Fibroblast of the aortic adventitia (primary cell): ENCODE measurements at regions not wholly inside any gene's neighbourhood (a gene's known extent, or its start where the extent isn't known, plus 50 kb on each side); places are given as distances from the start of the nearest gene placed in this dataset.

Experiments used
- DNase-seq: peaks from one replicate; pipeline ENCODE4 v3.0.0-alpha.2; 2010; ENCODE audit warnings: low read depth
- H3K4me3 ChIP-seq: 2 replicates; pipeline ENCODE4 v1.5.1; 2011; ENCODE audit warnings: low read depth, mild to moderate bottlenecking, control low read depth, low read length, moderate library complexity
- TF ChIP-seq, protein P1 (sequence below): IDR thresholded peaks from 2 replicates; pipeline ENCODE4 v1.5.1; 2011; ENCODE audit warnings: mild to moderate bottlenecking, low read length, control low read depth, inconsistent platforms; ENCODE audit not compliant: insufficient read depth

DNA sequence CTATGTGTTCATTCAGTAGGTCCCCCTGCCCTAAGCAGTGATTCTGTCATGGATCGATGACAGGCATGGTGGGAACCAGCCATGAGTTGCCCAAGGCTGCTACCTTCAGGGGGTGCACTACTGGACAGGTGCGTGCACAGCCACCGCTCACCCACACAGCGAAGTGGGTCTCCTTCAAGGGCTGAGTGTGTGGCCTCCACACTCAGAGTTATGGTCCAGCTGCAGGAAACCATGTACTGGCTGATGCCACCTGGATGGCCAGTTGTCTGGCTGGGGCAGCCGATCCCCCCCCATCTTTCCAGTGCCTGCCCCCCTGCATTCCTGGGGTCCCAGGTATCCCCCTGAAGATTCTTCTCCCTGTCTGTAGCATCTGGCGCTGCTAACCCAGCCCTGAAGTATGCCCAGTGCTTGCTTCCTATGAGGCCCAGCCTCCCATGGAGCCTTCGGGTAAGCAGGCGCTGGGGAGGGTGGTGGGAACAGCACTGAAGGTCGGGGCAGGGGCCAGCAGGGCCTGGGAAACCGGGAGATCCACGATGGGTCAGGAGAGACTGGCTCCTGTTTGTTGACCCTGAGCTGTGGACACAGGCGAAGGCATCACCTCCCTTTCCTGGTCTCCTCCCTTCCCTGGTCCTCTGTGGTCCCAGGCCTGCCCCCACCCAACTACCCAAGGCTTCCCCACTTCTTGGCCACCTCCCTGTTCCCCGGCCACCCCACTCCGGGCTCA is 106.0 kb downstream of the VEGFA start:
- no peak overlapping the region for H3K4me3 ChIP-seq
- DNase-seq = no peak
- TF ChIP-seq, protein P1, sequence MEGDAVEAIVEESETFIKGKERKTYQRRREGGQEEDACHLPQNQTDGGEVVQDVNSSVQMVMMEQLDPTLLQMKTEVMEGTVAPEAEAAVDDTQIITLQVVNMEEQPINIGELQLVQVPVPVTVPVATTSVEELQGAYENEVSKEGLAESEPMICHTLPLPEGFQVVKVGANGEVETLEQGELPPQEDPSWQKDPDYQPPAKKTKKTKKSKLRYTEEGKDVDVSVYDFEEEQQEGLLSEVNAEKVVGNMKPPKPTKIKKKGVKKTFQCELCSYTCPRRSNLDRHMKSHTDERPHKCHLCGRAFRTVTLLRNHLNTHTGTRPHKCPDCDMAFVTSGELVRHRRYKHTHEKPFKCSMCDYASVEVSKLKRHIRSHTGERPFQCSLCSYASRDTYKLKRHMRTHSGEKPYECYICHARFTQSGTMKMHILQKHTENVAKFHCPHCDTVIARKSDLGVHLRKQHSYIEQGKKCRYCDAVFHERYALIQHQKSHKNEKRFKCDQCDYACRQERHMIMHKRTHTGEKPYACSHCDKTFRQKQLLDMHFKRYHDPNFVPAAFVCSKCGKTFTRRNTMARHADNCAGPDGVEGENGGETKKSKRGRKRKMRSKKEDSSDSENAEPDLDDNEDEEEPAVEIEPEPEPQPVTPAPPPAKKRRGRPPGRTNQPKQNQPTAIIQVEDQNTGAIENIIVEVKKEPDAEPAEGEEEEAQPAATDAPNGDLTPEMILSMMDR = no peak

DNA sequence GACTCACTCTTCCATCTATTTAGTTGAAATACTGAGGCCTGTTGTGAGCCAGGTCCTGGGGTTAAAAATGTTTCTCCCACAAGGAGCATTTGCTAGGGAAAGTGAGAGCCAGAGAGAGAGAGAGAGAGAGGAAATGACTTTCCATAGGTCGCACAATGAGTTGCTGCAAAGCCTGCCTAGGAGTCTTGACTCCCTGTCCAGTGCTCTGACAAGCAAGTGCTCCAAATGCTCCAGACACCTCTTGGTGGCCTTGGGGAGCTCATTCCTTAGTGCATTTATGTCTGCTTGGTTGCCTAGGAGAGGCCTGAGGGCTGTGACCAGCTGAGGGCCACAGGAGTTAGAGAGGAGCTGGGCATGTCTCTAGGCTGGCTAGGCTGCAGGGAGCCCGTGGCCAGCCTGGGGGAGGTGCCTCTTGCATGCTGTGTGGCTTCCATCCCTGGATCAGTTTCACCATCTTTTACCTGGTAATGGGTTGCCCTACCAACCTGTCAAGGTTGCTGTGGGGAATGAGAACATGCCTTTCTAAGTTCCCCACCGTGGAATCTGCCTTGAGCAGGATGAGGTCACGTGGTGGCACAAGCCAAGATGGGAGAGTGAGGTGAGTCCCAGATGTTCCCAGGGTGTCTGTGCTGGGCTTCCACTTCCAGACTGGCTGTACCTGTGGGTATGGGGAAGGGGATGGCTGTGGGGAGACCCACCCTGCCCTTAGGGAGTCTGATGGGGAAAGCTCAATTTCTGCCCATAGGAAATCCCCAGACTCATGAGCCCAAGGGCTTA is 105.0 kb downstream of the VEGFA start:
- TF ChIP-seq, protein P1 = no peak
- H3K4me3 ChIP-seq = no peak overlapping the region
- DNase-seq = no peak

DNA sequence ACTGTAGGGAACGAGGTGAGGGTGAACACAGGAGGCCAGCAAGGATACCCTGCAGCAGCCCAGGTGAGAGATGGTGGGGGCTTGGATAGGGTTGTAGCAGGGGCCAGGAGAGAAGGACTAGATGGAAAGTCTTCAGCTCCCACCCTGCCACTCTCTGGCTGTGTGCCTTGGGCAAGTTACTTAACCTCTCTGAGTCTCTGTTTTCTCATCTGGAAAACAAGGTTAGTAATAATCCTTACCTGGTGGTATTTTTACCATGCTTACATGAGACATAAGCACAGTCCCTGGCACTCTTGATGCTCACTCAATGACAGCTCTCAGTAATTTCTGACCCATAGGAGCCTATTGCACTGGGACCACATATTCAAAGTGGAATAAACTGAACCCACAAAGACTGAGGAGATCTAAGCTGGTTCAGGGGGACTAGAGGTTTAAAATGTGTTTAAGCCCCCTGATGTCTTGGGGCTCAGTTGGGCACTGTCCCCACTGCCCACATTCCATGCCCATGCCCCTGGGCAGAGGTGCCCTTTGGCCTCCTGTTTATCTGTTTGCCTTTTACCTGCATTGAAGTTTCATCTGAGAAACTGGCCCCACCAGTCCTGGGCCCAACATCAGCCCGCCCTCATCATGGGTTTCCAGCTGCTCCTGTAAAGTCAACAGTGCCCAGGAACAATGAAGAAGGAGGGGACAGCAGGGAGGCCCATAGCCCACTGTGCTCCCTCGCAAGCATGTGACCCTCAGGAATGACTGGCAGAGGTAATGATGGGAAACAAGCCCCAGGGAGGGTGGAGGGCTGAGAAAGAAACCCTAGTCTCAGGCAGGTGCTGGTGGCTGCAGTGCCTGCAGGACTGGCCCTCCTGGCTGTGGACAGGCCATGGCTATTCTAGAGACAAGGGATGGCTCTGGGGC is 104.0 kb downstream of the VEGFA start:
- DNase-seq = no peak
- no peak overlapping the region for H3K4me3 ChIP-seq
- TF ChIP-seq, protein P1 = no peak

DNA sequence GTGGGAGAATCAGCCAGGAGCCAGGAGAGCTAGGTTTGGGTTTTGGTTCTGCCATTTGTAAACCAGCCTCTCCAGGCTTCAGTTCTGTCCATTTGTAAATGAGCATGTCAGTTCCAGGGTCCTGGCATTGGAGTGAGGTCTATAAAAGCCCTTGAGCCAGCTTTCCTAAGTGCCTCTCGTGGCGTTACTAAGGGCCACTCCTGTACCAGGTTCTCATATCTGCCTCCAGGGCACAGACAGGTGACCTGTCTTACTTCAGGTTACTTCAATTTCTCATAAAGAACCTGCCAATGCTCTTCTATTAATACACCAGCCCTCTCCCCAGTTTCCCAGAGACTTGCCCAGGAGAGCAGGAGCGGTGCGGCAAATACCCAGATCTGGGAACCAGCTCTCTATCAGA is 101.9 kb downstream of the VEGFA start:
- no peak overlapping the region for H3K4me3 ChIP-seq
- TF ChIP-seq, protein P1 = no peak
- no peak for DNase-seq

DNA sequence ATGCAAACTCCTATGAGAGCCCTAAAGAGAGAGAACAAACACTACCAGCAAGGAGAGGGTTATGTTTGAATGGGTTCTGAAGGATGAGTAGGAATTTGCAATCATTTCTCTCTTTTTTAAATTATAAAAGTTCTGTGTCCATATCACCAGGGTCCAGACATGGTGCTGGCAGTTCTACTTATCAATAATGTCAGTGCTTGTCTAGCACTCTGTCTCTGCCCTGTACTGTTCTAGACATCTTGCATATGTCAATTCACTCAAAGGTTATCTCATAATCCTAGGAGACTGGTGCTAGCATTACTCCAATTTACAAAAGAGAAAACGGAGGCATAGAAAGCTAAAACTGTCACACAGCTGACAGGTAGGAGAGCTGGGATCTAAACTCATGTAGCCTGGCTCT is 101.3 kb downstream of the VEGFA start:
- no peak for DNase-seq
- TF ChIP-seq, protein P1 = no peak
- H3K4me3 ChIP-seq = no peak overlapping the region

DNA sequence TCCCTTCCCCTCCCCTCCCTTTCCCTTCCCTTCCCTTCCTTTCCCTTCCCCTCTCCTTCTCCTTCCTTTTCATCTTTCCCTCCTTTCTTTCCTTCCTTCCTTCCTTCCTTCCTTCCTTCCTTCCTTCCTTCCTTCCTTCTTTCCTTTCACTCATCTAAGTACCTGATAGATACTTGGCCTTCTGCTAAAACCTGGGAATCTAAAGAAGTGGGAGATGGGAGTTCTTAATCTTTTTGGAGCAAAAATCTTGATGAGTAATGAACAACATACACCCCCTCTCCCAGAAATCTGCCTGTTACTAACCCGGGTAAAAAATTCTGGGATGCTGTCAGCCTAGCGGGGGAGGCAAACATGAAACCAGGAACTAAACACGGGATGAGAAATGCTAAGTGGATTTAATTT is 100.7 kb downstream of the VEGFA start:
- peak; percentile 42 for DNase-seq
- TF ChIP-seq, protein P1 = no peak
- no peak overlapping the region for H3K4me3 ChIP-seq
